ENCODE measurements at regions not wholly inside any gene's neighbourhood (a gene's known extent, or its start where the extent isn't known, plus 50 kb on each side); places are given as distances from the start of the nearest gene placed in this dataset.

- TF ChIP-seq CTCF (IDR thresholded peaks at IDR 0.05) (no peak), TAF1 (IDR thresholded peaks at IDR 0.05; ENCODE audit: borderline replicate concordance, low read depth, low read length) (no peak), SMC3 (IDR thresholded peaks at IDR 0.05; ENCODE audit: low read depth, low read length) (no peak), ZBTB33 (IDR thresholded peaks at IDR 0.05; ENCODE audit: borderline replicate concordance, low read depth) (no peak), ELF1 (IDR thresholded peaks at IDR 0.05) (no peak), EP300 (IDR thresholded peaks at IDR 0.05; ENCODE audit: borderline replicate concordance in 1 of 2, low read depth in 1 of 2, low read length in 1 of 2) (no peak), RAD21 (IDR thresholded peaks at IDR 0.05; ENCODE audit: low read length) (no peak), EZH2phosphoT487 (IDR thresholded peaks at IDR 0.05; ENCODE audit: borderline replicate concordance, low read depth) (no peak), NFIC (IDR thresholded peaks at IDR 0.05; ENCODE audit: borderline replicate concordance) (no peak), USF2 (IDR thresholded peaks at IDR 0.05; ENCODE audit: borderline replicate concordance, low read depth, low read length) (no peak)
- TF ChIP-seq, protein P1, sequence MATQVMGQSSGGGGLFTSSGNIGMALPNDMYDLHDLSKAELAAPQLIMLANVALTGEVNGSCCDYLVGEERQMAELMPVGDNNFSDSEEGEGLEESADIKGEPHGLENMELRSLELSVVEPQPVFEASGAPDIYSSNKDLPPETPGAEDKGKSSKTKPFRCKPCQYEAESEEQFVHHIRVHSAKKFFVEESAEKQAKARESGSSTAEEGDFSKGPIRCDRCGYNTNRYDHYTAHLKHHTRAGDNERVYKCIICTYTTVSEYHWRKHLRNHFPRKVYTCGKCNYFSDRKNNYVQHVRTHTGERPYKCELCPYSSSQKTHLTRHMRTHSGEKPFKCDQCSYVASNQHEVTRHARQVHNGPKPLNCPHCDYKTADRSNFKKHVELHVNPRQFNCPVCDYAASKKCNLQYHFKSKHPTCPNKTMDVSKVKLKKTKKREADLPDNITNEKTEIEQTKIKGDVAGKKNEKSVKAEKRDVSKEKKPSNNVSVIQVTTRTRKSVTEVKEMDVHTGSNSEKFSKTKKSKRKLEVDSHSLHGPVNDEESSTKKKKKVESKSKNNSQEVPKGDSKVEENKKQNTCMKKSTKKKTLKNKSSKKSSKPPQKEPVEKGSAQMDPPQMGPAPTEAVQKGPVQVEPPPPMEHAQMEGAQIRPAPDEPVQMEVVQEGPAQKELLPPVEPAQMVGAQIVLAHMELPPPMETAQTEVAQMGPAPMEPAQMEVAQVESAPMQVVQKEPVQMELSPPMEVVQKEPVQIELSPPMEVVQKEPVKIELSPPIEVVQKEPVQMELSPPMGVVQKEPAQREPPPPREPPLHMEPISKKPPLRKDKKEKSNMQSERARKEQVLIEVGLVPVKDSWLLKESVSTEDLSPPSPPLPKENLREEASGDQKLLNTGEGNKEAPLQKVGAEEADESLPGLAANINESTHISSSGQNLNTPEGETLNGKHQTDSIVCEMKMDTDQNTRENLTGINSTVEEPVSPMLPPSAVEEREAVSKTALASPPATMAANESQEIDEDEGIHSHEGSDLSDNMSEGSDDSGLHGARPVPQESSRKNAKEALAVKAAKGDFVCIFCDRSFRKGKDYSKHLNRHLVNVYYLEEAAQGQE (IDR thresholded peaks at IDR 0.05; ENCODE audit: low read depth, low read length), result no peak
- TF ChIP-seq, protein P2, sequence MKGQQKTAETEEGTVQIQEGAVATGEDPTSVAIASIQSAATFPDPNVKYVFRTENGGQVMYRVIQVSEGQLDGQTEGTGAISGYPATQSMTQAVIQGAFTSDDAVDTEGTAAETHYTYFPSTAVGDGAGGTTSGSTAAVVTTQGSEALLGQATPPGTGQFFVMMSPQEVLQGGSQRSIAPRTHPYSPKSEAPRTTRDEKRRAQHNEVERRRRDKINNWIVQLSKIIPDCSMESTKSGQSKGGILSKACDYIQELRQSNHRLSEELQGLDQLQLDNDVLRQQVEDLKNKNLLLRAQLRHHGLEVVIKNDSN (IDR thresholded peaks at IDR 0.05; ENCODE audit: borderline replicate concordance, low read depth), result no peak
Observed at GRCh38 chr12:13411287-13411686, 214.8 kb downstream of the EMP1 start.

All from SK-N-SH (cell line).